GM18507 (cell line): ENCODE measurements at regions not wholly inside any gene's neighbourhood (a gene's known extent, or its start where the extent isn't known, plus 50 kb on each side); places are given as distances from the start of the nearest gene placed in this dataset.

Experiments used
- DNase-seq: peaks from one replicate; pipeline ENCODE4 v3.0.0; 2011; ENCODE audit warnings: low read depth; ENCODE audit not compliant: insufficient read length; ENCODE audit errors: extremely low spot score
- FAIRE-seq: peaks from 2 replicates; lab custom pipeline; 2011; peaks lifted over from hg19 to GRCh38; lab: Jason Lieb, UNC

DNA sequence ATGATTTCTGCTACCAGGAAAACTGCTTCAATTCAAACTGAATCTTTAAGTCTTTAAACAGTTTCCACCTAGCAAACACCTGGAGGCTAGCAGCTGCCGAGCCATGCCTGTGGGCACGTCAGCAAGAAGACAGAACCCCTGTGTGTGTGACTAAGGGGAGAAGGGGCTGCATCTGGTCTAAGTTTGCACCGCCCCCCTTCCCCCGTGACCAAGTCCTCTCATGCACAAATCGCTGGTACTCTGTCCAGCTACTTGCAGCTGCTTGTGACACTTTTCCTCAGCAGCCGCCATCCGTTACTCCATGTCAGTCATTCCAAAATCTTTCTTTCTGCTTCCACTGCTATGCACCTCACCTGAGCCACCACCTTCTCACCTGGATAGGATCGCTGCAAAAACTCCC lies 355.0 kb downstream of the SS18 start:
- no peak for DNase-seq
- FAIRE-seq, result no peak

DNA sequence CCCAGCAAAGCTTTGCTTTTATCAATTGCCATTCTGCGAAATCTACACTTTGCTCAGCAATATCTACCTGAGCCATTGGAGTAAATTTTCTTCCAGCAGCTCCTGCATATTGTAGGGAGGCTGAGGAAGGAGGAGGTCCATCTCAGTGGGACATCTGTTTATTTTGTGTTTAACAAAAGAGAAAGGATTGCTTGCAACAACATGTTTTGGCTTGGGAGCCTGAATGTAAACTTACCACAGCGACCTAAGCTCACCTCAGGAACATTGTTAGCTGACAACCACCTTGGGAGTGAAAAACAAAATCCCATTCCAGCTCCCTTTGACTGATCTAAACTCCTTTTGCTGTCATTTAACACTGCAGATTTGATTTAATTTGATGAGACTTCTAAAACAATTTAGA lies 356.1 kb downstream of the SS18 start:
- DNase-seq, result no peak
- no peak for FAIRE-seq

DNA sequence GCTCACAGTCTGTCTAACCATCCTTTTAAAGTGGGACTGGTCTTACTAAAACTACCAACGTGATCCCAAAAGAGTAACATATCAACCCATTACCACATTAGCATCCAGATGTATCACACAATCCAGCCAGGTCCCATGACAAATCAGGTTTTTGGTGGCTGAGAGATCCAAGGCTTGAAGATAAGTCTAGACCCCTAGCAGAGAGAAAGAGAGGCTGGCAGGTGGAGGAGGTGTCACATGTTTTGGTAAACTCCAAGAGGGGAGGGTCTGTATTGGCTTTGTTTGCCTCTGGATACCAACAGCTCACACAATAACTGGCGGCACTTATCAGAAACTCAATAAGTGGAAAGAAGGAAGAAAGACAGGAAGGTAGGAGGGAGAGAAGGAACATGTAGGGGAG lies 357.6 kb downstream of the SS18 start:
- DNase-seq, result no peak
- no peak for FAIRE-seq

DNA sequence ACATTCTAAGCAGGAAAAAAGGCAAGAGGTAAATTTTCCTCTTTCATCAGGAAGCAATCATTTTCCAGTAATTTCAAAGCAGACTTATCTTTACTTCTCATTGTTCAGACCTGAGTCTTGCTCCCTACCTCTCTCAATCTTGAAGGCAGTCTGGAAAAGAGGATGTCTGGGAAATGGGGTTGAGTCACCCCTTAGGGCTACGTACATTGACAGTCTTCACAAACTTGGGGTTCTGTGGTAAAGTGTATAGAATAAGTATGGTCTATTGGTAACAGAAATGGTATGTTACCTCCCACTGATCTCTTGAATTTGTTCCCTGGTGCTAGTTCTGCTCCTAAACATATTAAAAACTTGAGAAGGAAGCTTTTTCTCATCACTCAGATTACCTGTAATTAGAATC lies 361.3 kb downstream of the SS18 start:
- DNase-seq (no peak), FAIRE-seq (no peak)

DNA sequence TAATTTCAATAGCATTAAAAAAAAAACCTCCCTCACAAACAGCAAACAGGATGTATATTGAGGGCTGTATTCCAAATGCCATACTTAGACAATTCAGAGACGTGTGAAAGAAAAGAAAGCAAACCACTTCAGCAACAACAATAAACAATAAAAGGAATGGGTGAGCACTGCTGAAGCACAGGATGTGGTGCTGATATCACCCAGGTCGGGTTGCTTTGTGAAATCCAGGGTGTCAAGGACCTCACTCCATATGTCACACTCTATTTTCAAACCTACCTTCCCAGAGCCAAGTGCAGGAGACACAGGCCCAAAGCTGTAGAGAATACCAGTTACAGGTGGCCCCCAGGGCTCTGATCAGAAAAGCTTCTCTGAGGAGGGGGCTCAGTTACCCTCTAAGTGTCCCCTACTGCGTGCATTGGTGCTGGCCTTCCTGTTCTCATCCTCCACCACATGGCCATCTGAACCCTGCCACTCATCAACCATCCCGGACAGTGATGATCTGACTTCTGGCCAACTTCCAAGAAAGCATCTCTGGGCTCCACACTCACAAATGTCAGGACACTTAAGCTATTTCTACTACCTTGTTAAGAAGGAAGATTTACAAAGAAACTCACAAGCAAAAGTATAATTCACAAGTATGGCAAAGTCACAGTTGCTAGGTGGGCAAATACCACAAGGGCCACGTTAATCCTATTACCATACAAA lies 363.0 kb downstream of the SS18 start:
- no peak for FAIRE-seq
- DNase-seq, result no peak

DNA sequence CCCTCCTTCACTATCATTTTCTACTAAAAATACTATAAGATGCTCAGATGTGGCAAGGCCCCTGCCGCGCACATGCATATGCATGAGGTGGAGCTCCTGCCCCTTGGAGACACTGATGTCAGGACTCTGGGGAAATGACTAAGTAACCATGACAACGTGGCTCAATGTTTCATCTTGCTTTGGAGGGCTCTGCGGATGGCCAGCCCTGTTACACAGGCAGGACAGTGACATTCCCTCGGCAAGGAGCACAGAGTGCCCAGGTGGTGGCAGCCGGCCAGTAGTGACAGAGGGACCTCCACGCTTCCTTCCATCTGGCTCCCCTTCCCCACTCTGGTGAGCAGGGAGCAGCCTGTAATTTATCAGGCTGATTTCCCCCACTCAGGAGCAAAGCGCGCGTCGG lies 364.1 kb downstream of the SS18 start:
- DNase-seq, result no peak
- no peak for FAIRE-seq

DNA sequence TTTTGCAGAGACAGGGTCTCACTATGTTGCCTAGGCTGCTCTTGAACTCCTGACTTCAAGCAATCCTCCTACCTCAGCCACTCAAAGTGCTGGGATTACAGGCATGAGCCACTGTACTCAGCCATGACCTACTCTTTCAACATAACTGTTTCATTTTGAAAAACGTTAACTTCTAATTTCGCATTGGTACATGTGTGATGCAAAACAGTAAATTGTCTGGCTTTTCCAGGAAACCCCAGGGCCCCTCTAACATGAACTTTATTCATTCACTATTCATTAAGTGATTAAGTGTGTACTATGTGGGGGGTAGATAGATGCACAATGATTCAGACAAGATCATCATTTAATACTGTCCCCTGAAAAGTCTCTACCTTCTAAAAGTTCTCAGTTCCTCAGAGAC lies 364.9 kb downstream of the SS18 start:
- DNase-seq (no peak), FAIRE-seq (no peak)

DNA sequence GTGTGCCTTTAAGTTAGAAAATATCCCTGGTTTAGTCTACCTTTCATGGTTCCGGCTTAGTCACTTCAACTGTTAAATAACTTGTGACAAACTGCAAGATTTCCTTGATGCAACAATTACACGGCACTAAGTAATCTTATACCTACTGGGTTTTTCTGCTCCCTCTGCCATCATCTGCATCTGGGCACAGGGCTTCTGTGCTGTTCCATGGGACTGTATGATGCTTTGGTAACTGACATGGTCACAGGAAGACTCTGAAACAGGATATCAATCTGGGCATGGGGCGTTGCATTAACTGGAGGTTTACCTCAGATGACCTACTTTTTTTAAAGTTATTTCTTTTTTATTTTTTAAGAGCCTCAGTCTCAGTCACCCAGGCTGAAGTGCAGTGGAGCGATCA lies 365.4 kb downstream of the SS18 start:
- no peak for DNase-seq
- FAIRE-seq, result no peak

DNA sequence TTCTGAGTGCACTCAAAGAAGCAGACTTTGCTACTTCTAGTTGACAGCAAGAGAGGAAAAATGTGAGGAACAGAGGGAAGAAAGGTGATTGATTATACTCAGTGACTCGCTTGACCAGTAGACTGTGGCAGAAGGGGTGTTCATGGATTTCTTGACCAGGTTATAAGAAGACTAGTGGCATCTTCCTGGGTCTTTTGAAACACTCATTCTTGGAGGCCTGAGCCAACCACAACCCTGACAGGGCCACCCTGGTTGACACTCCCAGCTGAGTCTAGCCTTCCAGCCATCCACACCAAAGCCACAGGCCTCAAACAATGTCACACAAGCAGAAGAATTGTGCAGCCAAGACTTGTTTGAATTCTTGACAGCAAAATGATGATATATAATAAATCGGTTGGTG lies 366.3 kb downstream of the SS18 start:
- DNase-seq (no peak), FAIRE-seq (no peak)

DNA sequence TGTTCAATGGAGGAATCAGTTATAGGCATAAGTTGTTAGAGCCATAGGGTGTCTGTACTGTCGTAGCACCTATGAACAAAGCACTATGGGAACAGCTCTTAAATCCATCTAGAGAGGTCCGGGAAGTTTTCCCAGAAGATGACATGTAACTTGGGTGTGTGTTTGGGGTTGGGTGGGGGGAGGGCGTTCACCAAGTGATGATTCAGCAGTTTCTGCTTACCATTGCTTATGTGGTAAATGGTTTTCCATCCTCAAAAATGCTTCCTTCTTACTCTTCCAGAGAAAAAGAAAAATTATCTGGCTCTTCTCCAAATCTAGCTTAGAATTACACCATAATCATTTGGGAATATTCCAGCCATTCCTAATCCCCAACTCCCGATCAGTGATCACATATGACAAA lies 361.1 kb upstream of the ZNF521 start:
- DNase-seq, result no peak
- FAIRE-seq, result no peak

DNA sequence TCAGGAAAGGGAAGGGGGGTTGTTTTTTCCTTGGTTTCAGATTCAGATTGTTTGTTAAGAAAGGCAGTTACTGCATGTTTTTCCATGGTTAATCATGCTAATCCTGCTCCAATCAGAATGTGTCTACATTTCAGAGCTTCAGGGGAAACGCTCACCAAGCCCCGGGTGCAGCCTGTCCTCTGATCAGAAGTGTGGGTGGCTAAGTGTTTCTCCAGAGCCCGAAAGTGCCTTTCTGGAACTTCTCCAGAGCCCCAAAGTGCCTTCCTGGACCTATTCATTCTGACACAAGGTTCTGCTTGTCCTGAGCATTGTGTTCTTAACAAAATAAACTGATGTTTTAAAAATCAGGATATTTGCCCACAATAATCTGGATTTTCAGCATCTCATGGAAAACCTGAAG lies 359.0 kb upstream of the ZNF521 start:
- FAIRE-seq, result no peak
- no peak for DNase-seq

DNA sequence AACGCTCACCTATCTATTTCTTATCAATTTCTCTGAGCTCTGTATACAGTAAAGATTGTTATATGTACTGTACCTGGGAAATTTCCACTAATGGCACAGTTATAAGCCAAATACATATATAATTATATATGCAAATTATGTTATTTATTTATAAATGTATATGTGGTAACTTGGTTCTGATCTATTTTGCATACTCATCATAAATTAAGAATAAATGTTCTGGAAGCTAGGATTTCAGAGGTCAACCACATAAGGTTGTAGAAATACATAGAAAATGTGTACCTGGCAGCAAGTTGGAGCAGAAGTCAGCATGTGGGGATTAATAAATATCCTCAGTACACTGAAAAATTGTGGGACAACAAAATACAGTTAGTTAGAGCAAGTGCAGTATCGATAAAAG lies 353.7 kb upstream of the ZNF521 start:
- no peak for FAIRE-seq
- no peak for DNase-seq

DNA sequence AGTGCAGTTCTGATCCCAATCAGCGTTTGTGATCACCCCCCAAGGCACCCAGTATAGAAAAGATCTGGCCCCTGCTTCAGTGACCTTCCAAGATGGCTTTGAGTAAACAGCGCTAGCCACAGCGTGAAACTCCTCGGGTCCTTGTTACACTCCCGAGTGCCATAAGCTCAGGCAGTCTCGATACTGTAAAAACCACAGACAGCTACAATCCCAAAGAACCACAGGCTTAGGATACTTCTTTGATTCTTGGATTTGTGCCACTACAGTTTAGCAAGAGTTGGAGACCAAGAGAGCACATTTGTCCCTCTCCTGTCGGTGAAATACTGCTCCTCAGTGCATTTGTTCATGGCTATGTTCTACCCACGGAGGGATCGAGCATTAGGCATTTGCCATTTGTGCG lies 352.5 kb upstream of the ZNF521 start:
- DNase-seq, result no peak

DNA sequence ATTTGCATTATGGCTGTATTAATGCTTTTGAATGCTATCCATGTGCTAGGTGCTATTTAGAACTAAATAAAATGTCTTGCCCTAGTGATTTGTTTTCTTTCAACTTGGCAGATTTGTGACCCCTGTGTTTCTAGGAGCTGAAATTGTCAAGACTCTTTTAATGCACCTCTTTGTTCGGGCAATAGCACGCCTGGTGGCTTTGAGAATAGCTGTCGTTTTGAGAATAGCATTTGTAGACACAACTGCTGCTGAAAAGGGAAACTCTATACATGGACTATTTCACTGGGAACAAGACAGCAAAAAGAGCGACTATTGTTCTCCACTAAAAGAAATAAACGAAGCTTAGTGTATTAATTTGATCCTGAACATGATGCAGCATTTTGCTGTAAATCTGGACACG lies 352.1 kb upstream of the ZNF521 start:
- no peak for DNase-seq
- no peak for FAIRE-seq

More for the DNA sequence above, 352.5 kb upstream of the ZNF521 start:
- FAIRE-seq, result no peak

DNA sequence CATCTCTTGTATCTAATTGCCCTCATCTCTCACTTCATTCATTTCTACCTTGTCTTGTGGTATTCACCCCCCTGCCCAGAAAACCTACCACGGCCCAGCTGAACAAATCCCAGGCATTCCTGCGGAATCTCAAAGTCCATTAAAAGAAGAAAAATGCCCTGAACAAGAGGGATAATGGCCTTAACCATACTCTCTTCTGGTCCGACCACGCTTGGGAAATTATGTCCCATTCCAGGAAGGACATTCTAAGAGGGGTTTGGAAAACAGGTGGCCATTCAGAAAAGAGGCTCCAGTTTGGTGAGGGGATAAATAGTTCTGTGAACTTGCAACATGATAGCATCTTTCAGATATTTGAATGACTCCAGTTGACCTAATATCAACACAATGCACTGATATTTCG lies 349.9 kb upstream of the ZNF521 start:
- FAIRE-seq (no peak), DNase-seq (no peak)

DNA sequence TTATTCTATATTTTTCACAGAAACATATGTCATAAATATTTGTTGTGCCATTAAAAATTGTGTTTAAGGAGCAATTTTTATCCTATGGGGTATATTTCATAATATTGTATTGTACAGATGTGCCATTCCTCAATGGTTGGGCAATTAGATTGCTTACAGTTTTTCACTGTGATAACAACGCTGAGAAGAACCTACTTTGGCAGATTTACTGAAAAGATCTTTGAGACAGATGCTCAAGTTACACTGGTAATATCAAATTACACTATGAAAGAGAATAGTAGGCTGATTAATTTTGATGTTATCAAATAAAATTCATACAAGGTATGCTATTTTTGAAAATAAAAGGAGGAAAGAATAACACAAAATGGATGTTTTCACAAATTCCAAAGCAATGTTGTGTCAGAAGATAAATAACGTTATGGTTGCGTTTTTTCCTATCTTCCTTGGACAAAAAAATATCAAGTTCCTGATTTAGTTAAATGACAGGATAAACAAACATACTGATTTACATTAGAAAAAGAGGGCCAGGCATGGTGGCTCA lies 335.1 kb upstream of the ZNF521 start:
- DNase-seq, result no peak
- no peak for FAIRE-seq

DNA sequence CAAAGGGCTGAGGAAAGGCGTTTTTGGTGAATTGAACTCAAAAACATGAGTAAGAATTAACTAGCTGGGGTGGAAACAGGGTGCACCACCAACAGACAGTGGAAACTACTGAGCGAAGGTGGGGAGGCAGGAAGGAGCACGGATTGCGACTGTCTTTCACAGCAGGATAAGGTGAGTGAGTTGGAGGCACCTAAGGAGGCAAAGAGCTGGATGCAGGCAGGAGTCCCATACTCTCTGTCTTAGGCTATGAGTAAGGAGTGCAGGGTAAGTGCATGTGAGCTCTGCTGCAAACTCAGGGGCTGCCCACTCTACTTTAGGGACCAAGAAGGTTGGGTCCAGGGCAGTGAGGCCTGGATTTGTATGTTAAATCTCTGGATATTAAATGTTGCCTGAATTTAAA lies 333.1 kb upstream of the ZNF521 start:
- no peak for DNase-seq
- FAIRE-seq, result no peak

DNA sequence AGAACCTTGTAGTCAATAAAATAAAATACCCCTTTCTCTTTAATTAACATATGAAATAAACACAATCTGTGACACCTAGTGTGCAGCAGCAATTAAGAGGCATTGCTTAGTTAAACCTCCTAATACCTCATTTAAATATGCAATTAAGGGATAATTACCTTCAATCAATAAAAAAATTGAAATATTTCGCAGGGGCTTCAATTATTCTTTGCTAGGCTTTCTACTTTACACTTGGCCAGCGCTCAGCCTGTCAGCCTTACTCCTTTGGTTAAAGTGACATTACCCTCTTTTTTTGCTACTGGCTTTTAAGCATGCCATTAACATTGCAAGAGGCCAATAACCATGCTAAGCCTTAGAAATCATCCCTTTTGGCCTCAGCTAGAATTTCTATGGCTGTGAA lies 327.5 kb upstream of the ZNF521 start:
- DNase-seq (no peak), FAIRE-seq (no peak)

DNA sequence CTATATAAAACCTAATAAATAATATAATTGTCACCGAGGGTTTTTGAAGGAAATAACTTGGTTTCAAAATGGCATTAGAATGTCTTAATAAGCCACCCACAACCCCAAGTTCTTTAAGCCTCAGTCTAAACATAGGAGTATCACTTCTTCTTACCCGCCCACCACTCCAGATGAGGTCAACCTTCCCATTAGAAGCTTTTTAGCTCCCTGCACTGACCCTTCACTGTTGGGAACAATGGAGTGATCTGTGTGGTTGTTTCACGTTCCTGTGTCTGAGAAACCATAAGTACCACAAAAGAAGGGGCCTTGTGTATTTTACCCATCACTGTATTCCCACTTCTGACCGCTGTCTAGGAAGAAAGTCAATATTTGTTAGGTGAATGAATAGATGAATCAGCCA lies 326.3 kb upstream of the ZNF521 start:
- no peak for DNase-seq
- no peak for FAIRE-seq

DNA sequence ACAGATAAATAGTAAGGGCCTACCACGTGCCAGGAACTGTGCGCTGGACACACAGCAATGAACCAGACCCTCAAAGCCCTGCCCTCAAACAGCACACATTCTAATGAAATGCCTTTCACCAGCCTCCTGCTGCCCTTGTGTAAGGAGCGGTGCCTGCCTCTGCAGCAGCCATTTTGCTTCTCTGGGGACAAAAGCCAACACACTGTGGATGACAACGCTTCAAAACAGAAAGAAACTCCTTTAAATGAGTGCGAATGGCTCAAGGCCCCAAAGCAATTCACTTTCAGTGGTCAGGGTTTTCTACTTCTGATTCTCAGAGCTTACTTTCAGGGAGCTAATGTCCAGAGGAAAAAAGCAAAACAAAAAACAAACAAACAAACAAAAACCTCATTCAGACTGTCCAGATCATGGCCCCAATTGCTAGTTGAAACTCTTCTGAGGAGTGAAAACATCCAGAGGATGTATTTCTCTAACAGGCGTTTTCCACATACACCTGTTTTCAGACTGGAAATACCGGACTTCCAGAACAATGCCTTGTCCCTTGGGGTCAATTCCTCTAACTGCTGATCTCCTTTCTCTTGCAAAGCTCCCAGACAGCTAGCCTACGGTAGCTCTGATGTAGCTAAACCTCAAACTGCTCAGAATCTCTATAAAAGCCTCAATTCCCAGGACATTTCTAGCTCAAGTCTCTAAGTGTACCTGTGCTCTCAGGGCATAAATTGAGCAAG lies 323.3 kb upstream of the ZNF521 start:
- DNase-seq (no peak), FAIRE-seq (no peak)

DNA sequence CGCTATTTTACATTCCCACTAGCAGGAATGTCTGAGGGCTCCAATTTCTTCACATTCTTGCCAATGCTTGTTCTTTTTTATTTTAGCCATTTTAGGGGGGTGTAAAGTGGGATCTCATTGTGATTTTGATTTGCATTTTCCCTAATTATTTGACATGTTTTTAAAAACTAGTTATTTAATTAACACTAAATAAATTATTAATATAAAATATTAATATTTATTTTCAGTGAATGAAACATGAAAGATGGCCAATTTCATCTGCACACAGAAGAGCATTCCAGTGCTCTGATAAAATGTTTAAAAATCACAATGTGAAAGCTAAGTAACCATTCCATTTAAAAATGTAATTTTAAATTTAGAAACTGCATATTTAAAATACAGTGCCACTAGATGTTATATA lies 322.2 kb upstream of the ZNF521 start:
- FAIRE-seq (no peak), DNase-seq (no peak)
